ENCODE measurements at regions not wholly inside any gene's neighbourhood (a gene's known extent, or its start where the extent isn't known, plus 50 kb on each side); places are given as distances from the start of the nearest gene placed in this dataset.

DNA sequence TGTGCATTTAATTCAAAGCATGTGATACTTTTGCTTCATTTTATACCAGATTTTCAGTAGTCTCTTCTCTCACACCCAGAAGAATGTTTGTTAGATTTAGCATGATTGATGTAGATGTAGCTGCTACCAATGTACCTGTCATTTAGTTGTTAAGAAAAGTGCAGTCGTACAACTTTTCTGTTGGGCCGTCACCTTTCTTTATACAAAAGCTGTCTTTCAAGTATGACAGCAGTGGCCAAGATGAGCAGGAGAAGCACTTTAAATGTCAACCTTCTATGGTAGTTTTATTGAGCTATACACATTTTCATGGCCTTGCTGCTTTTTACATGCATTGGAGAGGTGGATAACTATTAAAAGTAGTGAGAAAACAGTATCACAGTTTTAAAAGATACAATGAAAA lies 77.7 kb upstream of the PTPRD start:
- no peak for TF ChIP-seq CTCF (IDR thresholded peaks at IDR 0.05; ENCODE audit: extremely low read depth in 1 of 2, insufficient read depth in 1 of 2, low read depth in 1 of 2, low read length in 2 of 2)
- TF ChIP-seq JUN (IDR thresholded peaks at IDR 0.05; ENCODE audit: borderline replicate concordance, insufficient read depth, insufficient read length, low read depth) = no peak
